ENCODE measurements at regions not wholly inside any gene's neighbourhood (a gene's known extent, or its start where the extent isn't known, plus 50 kb on each side); places are given as distances from the start of the nearest gene placed in this dataset.
A peak's percentile ranks its signal among the peaks of the same experiment; 100 is the strongest.
"Not testable (repeated sequence)": the region's sequence is repeated elsewhere in the genome, so short reads cannot be mapped to it uniquely, and the experiment has no call there.

DNA sequence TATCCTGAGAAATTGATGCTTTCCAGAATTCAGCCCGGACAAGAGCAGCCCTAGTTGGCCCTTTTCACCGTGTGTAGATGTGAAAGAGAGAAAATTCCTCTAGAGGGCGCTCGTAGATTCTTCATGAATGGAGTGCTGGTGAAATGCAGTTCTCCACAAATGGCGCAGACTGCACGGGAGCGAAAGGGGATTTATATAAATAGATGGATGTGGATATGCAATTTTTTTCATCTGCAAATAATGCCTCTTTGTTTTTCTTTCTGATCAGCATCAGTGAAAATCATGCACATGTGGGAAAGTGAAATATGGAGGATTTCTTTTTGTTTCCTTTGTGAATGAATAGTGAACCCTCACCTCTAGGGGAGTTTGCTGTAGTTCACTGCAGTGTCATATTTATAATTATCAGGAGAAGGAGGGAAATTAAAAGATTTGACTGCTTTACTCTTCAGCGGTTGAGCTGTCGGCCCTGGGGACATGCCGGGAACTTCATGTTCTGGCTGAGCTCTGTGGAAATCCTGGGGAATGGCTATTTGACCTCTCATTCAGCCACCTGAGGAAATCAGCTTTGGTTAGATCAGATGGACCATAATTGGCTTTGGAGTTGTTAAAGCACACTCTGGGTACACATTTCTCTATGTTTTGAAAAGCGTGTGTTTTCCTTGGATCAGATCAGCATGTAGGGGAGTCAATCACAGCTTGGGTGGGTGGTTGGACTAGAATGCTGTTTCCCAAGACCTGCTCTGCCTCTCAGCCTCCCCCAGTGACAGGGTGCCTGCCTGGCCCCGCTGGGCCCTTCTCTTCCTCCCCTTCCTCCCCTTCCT lies 115.0 kb upstream of the SHISA3 start:
- peak; percentile 46 for DNase-seq (ENCODE audit: low read depth, low spot score)

DNA sequence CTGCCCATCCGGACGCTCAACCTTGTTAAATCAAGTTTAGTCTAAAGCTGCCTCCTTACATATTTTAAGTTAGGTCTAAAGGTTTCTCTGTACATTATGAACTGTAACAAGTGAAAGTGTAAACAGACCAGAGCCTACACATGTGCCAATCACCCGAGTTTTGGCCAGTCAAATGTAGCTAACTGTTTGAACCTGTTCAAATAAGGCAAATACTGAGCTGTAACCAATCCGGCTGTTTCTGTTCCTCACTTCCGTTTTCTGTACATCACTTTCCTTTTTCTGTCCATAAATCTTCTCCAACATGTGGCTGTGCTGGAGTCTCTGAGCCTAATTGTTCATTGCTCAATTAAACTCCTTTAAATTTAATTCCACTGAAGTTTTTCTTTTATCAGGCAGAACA lies 113.3 kb upstream of the SHISA3 start:
- DNase-seq (ENCODE audit: low read depth, low spot score): no peak

DNA sequence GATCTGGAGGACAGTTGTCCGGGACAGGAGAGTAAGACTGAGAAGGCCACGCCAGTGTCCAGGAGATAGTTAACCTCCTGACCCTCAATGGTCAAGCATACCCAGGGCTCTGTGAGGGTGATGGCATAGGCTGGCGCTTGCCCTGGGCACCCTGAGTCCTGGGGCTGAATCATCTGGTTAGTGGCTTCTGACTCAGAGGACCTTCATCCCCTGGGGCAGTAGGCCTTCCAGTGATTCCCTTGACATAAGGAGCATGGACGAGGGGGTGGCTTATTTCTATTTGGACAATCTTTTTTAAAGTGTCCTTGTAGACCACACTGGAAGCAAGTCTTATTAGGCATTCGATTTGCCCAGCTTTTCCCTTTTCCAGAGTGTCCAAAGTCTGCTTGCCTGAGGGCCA lies 108.4 kb upstream of the SHISA3 start:
- DNase-seq (ENCODE audit: low read depth, low spot score): not testable (repeated sequence)

DNA sequence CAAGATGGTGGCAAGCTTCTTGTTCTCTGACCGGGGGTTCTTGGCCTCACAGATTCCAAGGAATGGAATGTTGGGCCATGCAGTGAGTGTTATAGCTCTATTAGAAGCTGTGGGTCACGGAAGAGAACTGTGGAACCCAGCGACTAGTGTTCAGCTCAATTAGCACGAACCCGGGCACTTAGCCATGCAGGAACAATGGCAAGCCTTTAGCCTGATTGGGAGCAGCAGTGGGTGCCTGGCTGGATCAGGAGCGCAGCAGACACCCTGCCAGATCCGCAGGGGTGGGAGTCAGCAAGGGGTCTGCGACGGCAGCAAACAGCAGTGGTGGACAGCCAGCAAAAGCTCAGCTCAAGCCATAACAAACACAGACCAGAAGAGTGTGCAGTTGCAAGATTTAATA lies 105.1 kb upstream of the SHISA3 start:
- DNase-seq (ENCODE audit: low read depth, low spot score): not testable (repeated sequence)

DNA sequence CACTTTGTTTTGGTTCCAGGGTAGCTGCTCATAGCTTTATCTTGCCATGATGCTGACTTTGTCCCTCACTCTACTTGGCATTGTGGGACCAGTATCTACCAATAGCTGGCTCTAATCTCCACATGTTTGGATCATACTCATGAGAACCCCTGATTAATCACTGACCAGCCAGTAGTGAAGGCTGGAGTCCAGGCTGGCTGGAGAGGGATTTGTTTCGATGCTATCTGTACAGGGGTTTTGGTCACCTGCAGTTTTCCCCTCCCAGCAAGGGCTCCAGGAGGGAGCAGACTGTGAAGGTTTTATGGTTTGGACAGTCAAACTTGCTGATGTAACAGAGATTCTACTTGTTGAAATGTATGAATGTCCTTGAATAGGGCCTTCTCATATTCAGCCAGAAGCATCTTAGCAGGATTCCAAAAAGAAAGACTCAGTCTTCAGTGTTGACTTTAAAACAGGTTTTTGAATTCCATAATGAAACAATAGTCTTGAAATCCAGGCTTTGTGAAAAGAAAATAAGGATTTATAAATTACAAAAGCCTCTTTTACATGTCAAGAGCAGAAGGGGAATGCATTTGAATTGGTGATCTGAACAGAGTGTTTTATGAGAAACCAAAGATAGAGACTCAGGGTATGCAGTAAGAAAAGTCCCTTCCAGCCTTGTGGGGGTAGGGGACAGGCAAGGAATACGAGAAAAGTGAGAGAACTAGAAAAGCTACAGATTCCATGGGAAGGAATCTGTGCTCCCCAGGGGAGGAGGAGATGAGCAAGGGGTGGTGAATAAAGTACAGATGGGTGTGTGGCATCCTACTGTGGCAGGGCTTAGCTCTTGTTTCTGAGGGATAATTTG lies 103.1 kb upstream of the SHISA3 start:
- DNase-seq (ENCODE audit: low read depth, low spot score): no peak

DNA sequence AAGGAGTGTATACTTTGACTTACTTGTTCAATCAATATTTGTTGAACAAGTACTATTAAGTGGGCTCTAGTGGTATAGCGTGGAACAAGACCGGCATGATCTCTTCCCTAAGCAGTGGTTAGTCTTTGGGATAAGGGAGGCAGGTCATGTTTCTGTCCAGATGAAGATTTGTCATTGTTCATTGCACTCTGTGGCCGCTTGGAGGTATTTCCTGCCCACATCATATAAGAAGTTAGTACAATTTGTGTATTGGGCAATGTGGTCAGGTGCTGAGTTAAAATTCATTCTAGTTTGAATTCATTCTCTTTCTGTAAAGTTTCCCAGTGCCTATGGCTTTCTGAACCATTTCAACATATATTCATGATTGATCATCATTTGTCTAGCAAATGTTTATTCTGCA lies 101.1 kb upstream of the SHISA3 start:
- DNase-seq (ENCODE audit: low read depth, low spot score): no peak

DNA sequence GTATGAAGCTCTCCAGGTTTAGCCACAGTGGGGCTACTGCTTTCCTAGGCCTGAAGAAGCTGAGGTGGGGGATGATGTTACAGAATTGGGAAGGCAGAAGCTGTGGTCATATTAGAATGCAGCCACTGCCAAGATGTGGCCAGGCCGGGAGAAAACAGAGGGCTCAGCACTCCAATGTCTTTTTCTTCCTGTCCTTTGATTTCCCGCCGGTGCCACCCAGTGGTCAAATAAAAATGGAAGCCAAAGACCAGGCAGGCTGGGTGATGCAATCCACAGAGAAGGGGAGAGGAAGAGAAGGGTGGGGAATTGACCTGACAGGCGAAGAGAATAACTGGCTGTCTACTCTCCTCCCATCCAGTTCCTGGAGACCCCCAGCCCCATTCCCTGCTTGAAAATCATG lies 94.9 kb upstream of the SHISA3 start:
- DNase-seq (ENCODE audit: low read depth, low spot score): no peak

DNA sequence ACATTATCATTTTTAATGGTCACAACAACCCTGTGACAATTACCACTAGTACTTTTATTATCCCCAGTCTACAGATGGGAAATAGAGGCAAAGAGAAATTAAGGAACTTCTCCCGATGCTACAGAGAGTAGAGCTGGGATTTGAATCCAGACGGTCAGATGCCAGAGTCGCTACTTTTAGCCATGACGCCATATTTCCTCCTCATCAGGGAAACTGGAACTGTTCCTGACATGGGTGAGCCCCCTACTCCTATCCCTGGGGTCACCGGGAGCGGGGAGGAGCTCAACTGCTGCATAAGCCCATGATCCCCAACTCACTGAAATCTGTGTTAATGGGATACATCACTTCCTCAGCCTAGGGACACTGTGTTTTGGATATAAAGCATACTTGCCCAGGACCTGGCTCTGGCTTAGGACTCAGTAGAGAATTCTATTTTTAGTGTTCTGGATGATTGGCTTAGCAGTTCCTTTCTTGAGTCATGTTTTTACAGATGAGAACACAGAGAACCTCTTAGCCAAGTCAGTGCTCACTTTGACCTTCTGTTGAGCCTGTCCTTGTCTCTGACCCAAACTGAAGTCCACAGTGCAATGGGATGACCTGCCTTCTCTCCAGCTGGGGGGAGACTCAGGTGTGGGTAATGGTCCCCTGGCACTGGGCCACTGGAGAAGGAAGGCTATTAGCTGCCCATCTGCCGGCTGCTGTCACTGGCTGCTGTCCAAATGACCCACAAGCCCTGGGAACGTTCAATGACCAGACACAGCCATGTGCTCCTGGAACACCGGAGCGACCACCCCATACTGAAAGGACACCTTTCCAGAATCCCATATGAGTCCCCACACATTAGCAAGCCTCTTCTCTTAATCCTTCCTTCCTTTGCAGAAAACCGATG lies 90.8 kb upstream of the SHISA3 start:
- DNase-seq (ENCODE audit: low read depth, low spot score): no peak

DNA sequence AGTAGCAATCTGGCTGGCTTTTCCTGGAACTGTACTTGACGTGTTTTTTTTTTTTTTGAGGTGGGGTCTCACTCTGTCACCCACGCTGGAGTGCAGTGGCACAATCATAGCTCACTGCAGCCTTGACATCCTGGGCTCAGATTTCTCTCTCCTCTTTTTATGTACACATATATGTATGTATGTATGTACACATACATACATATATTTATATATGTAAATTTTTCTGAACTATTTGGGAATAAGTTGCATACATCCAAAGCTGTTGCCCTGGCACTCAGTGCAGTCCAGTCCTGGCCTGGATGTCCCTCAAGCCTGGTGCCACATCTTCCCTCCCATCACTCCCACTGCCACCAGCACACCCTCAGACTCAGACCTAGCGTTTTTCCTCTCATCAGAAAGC lies 89.0 kb upstream of the SHISA3 start:
- no peak for DNase-seq (ENCODE audit: low read depth, low spot score)

DNA sequence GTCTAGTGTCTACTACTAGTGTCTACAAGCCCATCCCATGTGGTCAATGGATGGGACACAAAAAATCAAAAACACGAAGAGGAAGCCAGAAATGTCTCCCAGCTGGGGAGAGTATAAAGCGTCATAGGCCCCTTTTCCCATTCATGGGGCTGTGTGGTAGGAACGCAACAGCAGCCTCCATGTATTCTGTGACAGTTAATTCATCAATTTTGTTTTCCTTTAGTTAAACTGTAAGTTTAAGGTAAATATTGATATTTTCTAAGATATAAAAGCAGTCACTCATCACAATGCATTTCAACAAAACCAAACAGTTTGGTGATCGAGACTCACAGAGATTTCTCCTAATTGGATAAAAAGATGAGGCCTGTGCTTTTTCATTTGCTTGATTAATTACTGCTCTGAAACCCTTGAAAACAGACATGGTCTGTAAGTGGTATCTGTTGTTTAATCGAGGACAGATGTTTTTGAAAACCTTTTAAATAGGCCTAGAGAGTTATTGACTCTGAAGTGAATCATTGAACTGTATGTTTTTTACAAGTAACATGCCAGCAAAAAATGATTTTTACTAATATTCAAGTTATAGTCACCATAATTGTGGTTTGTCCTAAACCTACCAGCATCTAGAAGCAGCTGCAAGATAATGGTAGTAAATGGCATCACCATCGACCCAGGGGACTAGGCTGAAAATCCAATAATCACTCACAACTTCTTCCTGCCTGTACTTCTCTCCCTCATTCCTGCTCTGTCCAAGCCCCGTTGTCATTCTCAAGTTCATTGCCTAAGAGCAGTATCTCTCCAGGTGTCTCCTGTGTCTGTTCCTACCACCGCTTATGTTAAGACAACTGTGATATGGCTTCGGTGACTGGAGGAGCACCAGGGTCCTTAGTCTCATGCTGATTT lies 87.7 kb upstream of the SHISA3 start:
- DNase-seq (ENCODE audit: low read depth, low spot score): no peak

DNA sequence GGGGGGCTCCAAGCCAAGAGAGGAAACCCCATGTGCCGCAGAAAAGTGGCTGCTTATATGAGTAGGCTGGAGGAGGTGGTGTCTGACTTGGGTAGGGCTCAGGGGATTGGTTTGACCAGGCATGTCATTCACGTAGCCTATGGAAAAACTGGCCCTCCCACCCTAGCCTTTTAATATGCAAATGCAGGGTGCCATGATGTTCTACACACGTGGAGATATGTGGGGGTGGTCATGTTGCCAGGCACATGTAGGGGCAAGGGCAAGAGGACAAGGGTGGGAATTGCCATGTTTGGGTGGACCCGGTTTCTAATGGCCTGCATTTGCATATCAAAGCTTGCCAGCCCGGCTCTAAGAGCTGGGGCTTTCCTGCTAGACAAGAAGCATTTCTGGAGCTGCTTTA lies 86.9 kb upstream of the SHISA3 start:
- no peak for DNase-seq (ENCODE audit: low read depth, low spot score)

DNA sequence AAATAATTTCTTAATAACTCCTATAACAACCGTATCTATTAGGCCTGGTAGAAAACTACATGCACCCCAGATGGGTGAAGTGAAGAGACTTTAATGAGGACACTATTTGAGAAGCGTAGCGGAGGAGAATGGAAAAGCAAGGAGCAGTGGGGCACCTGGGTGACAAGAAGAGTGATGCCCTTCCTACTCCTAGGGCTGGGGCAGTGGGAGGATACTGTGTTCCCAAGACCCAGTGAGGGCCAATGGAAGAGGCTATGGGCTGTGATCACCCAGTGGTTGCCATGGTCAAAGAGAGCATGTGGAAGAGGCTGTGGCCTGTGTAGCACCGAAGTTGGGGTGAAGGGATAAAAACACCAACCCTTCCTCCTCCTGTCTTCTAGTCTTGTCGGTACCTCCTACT lies 86.5 kb upstream of the SHISA3 start:
- DNase-seq (ENCODE audit: low read depth, low spot score): no peak

DNA sequence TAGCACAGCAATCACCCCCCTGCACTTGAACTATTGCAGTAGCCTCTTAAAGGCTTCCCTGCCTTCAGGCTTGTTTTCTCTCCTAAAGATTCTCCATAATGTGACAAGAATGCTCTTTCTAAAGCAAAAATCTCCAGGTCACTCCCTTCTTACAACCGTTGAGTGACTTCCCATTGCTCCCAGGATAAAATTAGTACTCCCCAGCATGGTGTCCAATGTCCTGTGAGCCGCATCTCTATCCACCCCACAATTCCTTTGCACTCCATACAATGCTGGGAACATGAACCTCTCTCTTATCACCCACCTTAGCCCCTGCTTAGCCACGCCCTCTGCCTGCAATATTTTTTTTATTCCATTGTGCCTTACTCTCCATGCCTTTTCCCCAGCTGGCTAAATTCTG lies 85.7 kb upstream of the SHISA3 start:
- no peak for DNase-seq (ENCODE audit: low read depth, low spot score)

DNA sequence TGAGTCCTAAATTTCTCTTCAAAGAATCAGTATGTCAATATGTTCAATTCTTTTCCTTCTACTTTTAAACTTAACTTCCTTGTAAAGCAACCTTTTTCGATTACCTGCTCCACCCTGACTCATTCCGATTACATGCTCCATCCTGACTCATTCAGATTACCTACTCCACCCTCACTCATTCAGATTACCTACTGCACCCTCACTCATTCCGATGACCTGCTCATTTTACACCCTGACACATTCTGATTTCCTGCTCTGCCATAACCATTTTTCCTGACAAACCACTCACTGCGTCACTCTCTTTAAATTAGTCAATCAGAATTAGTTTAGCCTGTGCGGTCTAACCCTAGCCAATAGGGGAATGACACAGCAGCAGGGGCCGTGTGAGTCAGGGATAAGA lies 83.9 kb upstream of the SHISA3 start:
- not testable (repeated sequence) for DNase-seq (ENCODE audit: low read depth, low spot score)

DNA sequence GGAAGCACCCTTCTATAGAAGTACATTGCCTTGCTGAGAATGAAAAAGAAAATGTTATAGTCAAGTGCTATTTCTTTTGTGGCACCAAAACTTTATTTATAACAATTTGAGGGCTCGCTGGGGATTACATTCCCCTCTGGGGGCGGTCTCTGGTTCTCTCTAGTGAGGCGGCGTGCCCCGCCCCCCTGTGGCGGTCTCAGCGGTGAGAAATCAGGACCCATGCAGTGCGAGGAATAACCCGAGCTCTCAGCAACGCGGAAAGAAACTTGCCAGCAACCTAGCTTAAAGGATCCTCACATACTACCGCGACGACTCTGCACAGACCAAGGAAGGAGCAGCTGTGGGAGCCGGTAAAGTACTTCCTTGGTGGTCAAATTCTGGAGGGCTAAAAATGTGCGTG lies 83.4 kb upstream of the SHISA3 start:
- no peak for DNase-seq (ENCODE audit: low read depth, low spot score)

DNA sequence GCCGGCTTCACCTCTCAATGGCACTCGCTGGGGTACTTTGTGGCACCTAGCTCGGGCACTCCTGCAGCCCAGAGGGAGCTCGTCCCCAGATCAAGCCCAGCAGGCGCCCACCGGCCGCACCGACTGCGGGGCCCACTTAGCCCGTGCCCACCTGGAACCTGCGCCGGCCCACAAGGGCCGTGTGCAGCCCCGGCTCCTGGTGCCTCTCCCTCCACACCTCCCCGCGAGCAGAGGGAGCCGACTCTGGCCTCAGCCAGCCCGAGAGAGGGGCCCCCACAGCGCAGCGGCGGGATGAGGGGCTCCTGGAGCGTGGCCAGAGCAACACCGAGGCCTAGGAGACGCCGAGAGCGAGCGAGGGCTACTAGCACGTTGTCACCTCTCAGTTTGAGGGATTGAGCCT lies 82.1 kb upstream of the SHISA3 start:
- no peak for DNase-seq (ENCODE audit: low read depth, low spot score)

DNA sequence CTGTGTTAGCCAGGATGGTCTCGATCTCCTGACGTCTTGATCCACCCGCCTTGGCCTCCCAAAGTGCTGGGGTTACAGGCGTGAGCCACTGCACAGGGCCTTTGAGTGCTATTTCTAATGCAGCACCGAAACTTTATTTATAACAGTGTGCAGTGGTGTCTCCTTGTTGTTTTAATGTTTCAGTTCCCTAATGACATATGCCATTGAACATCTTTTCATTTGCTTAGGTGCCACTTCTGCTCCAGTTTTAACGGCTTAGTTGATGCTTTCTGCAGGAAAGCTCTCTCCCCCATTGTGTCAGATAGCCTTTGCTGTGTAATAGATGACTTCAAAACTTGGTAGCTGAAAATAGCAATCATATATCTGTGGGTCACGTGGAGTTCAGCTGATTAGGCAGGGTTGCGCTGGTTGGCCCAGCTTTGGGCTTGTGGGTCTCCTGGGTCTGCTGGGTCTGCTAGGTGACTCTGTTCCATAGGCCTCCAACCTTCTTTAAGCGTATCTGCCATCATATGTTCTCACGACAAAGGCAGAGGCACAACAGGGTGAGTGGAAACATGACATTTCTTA lies 76.4 kb upstream of the SHISA3 start:
- no peak for DNase-seq (ENCODE audit: low read depth, low spot score)

DNA sequence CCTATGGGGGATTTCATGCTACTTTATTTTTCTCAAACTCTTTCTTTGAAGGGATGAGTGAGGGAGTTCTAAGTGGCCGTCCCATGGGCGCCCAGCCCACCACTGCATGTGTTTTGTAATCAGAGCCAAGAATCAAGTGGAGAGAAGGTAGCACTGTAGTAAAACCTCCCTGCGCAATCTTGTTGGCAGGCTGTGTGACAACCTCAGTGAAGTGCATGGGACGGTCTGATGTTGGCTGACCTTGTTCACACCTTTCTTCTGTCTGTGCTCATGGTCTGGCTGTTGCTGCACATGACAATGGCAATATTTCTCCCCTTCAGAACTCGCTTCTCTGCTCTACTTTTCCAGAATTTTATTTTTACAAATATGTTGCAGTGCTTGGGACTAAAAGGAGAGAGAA lies 71.2 kb upstream of the SHISA3 start:
- DNase-seq (ENCODE audit: low read depth, low spot score): no peak

DNA sequence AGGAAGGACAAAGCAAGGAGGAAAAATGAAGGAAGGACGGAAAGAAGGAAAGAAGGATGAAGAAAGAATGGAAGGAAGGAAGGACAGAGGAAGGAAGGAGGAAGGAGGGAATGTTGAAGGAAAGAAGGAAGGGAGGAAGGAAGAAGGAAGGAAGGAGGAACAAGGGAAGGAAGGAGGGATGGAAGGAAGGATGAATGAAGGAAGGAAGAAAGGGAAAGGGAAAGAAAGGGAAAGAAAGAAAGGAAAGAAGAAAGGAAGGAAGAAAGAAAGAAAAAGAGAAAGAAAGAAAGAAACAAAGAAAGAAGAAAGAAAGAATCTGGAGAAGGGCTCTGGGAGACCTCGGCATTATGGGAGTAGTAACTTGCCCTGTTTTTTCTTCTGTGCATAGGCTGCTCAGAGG lies 70.8 kb upstream of the SHISA3 start:
- no peak for DNase-seq (ENCODE audit: low read depth, low spot score)

DNA sequence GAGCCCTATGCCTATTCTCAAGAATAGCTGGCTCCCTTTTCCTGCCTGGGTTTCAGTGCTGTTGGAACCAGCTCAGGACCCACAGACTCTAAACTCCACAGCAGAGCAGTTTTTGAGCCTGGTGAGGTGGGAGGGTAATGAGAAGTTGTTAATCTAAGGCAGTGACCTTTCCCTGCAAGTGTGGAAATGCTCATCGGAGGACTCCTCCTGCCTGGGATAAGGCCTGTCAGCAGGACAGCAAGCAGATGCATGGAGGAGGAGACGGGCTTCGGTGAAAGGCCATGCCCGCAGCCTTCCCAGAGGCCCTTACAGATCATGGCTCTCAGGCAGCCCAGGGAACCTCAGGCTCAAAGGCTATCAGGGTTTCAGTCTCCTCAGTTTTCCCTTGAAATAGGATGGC lies 70.0 kb upstream of the SHISA3 start:
- DNase-seq (ENCODE audit: low read depth, low spot score): no peak

Data from pulmonary artery endothelial cell (primary cell).